Left colon (tissue), 2 donors: ENCODE measurements at regions not wholly inside any gene's neighbourhood (a gene's known extent, or its start where the extent isn't known, plus 50 kb on each side); places are given as distances from the start of the nearest gene placed in this dataset.
"Not testable (repeated sequence)": the region's sequence is repeated elsewhere in the genome, so short reads cannot be mapped to it uniquely, and the experiment has no call there.

Experiments used
- ATAC-seq: fragments of 200-7000 bp; cut with Tn5 transposase; one replicate; pipeline ENCODE4 v1.9.1; 2020; ENCODE audit warnings: mild to moderate bottlenecking, moderate library complexity
- DNase-seq, 2 donors: peaks; one replicate each; pipeline ENCODE4 v3.0.0-alpha.2; 2020
- intact Hi-C, 2 donors: fragments of 100-400 bp; cut with DNase I in 1 of 2; cut with micrococcal nuclease in 1 of 2; formaldehyde crosslinking; loops; one replicate each; pipeline versions ENCODE4 v1.11.2 to v1.14.0; 2022; cut with DNase I, micrococcal nuclease
- donor health status: DM: no; HTN: no; CAD: no.
- donor health status: DM: yes; HTN: yes; CAD: no.

DNA sequence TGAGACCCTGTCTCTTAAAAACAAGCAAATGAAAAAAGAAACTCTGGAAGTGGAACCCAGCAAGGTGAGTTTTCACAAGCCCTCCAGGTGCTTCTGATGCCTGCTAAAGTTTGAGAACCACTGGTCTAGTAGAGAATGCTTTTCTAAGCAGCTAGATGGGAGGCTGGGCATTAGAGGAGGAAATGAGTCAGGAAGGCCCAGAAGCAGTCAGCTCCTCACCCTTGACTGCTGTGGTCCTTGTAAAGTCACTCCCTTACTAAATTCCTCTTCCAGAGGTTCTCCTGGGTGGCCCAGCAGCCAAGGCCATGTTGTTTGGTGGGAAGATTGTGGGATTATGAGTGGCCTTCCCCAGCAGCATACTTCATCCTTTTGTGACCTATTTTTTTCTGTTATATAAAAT, 52.0 kb upstream of the FYN start:
- ATAC-seq (no peak), DNase-seq (no peak)
- intact Hi-C loops, result no loop called here

- DNase-seq (no peak), ATAC-seq (no peak)
- intact Hi-C loops, result no loop called here
These were observed 53.6 kb upstream of the FYN start for GRCh38 chr6:111926731-111927302.

- no peak for DNase-seq
- ATAC-seq, result no peak
- intact Hi-C loops, result no loop called here
These were observed 54.1 kb upstream of the FYN start for GRCh38 chr6:111927321-111927720.

- intact Hi-C loops, result no loop called here
- no peak for ATAC-seq
- no peak for DNase-seq
These were observed 54.9 kb upstream of the FYN start for GRCh38 chr6:111928139-111928538.

DNA sequence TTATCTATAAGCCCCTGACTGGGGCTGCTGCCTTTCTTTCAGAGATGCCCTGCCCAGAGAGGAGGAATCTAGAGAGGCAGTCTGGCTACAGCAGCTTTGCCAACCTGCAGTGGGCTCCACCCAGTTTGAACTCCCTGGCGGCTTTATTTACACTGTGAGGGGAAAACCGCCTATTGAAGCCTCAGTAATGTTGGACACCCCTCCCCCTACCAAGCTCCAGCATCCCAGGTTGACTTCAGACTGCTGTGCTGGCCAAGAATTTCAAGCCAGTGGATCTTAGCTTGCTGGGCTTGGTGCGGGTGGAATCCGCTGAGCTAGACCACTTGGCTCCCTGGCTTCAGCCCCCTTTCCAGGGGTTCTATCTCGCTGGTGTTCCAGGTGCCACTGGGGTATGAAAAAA, 61.4 kb upstream of the FYN start:
- ATAC-seq, intact Hi-C loops, DNase-seq: not testable (repeated sequence)

- no peak for ATAC-seq
- intact Hi-C loops, result no loop called here
- DNase-seq, result no peak
These were observed 63.5 kb upstream of the FYN start for GRCh38 chr6:111936718-111937117.

- ATAC-seq, result no peak
- DNase-seq, result no peak
- intact Hi-C loops, result no loop called here
These were observed 65.5 kb upstream of the FYN start for GRCh38 chr6:111938710-111939109.

GRCh38 chr6:111939902-111940301, 66.7 kb upstream of the FYN start:
- intact Hi-C loops, result no loop called here
- DNase-seq (no peak), ATAC-seq (no peak)

DNA sequence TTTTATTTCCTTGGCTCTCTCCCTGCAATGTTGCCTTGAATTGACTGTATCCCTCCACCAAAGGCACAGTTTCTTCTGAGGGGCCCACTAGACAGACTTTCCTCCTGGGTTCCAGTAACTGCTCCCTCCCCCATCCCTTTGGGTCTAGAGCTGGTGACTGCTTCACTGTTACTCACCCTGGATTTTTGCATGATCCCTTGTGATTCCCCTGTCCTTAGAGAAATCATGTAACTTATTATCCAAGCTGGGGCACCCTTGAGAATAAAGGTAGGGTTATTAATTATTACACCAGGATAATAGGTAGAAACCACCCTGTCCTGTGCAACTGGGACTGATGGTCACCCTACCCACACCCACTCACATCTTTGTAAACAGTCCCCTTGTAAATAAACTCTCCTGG, 67.5 kb upstream of the FYN start:
- intact Hi-C loops, result no loop called here
- ATAC-seq (no peak), DNase-seq (no peak)

GRCh38 chr6:111941686-111942330, 68.6 kb upstream of the FYN start:
- no peak for ATAC-seq
- intact Hi-C loops, result no loop called here
- no peak for DNase-seq

DNA sequence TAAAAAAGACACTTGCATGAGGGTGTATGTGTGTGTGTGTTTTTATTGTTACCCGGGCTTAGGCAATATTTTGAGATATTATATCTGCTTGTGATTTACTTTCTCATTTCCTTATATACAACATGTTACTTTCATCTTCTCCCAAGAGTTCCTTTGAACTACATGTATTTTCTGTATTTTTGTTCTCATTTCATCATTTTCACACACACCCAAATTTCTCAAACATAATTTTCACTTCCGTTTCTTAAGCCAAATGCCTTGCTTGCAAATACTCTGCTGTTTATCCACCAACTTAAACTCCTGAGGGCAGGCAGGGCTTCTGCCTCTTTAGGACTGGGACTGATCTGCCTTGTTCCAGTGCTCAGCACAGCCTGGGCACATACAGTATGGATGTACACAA, 69.3 kb upstream of the FYN start:
- no peak for DNase-seq
- intact Hi-C loops, result no loop called here
- ATAC-seq, result no peak

DNA sequence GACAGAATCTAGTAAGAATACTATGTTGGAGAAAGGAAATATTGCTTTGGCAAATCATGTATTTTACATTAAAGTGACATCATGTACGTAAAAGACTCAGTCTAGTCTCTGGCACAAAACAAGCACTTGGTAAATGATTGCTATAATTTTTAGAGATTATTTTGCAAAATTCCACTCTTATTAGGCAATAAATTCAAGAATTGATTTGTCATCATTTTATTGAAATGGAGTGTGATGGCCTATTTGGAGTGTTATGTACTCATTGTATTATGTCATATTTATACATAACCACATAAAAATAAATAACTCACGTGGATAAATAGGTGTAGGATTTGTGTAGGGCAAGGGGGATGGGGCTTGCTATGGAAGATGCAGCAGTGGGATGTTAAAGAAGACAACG, 70.0 kb upstream of the FYN start:
- no peak for ATAC-seq
- intact Hi-C loops, result no loop called here
- DNase-seq, result no peak

DNA sequence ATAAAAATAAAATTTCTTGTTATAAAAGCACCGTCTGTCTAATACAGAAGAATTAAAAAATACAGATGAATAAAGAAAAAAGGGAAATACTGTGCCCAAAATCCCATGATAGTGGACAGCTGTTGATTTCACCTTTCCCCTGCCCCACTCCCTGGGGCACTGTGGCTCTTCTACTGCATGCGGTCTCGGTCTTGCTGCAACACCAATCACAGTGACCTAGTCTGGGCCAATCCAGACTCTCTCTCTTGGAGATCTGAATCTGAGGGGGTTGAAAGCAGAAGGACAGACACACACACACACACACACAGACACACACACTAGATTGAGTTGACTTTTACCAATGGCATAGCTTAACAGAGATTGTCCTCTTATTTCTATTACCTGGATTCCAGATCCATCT, 70.5 kb upstream of the FYN start:
- ATAC-seq (no peak), DNase-seq (no peak)
- intact Hi-C loops, result no loop called here

GRCh38 chr6:111944541-111944940, 71.3 kb upstream of the FYN start:
- intact Hi-C loops, result no loop called here

DNA sequence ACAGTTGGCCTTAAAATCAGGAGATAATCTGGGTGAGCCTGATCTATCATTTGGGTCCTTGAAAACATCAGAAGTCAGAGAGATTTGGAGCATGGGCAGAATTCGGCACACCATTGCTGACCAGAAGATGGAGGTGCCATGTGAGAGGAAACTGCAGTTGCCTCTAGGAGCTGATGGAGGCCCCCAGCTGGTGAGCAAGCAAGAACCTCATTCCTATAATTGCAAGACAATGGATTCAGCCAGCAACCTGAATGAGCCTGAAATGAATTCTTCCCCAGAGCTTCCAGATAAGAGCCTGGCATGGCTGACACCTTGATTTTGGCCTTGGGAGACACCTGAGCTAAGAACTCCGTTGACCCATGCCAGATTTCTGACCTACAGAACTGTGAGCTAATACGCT, 76.3 kb upstream of the FYN start:
- ATAC-seq (no peak), DNase-seq (no peak)
- intact Hi-C loops, result no loop called here

More at GRCh38 chr6:111944541-111944940, 71.3 kb upstream of the FYN start:
- no peak for ATAC-seq
- no peak for DNase-seq

DNA sequence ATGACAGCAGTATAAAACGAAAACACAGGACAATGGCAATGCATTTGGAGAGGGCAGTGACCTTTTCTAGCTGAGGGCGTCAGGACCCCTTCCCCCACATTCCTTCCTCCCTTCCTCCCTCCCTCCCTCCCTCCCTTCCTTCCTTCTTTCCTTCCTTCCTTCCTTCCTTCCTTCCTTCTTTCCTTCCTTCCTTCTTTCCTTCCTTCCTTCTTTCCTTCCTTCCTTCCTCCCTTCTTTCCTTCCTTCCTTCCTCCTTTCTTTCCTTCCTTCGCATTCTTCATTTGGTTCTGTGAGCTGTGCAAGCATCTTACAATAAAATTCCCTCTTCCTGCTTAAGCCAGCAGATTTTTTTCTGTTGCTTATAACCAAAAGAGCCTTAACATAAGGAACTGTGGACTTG, 76.7 kb upstream of the FYN start:
- DNase-seq, intact Hi-C loops, ATAC-seq: not testable (repeated sequence)

GRCh38 chr6:111950661-111951496, 77.6 kb upstream of the FYN start:
- ATAC-seq (no peak), DNase-seq (no peak)
- intact Hi-C loops, result no loop called here

DNA sequence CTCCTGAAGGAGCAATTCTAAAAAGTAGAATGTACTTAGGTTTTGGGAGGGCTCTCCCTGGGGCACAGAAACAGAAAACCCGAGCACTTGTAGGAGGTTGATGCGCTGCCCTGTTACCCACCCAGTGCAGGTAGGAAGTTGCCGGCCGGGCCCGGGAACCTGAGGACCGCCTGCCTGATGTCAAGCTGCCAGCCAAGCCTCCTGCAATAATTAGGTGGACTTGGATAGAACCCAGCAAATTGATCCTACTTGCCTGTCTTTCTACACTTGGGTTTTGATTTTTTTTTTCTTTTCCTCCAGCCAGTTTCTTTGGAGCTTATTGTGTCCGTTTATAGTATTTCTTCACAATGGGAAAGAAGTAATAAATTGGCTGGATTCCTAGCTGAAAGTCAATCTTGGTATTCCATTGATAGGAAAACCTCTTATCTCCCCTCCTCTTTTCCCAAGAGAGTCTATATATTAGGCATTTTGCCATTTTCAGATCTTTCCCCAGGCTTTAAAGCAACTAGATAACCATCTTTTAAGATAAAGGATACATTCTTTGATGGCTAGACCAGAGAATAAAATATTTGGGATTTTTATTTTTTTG, 78.3 kb upstream of the FYN start:
- no peak for ATAC-seq
- DNase-seq, result no peak
- intact Hi-C loops, result no loop called here

DNA sequence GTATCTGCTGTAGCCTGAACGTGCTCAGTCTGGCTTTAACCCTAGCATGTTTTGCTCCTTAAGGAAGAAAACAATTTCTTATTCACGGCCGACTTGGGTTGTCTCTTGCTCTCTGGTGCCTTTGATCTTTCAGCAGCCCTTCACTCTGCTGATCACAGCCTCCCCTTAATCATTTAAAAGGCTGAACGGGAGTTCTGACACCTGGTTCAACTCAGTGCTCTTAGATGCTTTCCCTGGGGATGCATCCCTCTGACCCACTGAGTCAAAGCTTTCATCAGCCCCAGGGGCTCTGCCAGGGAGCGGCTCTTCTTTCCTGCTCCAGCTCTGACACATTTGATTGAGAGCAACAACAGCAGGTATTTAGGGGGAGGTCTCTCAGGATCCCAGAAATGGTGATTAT, 79.0 kb upstream of the FYN start:
- no peak for ATAC-seq
- no peak for DNase-seq
- intact Hi-C loops, result no loop called here
